ENCODE measurements at regions not wholly inside any gene's neighbourhood (a gene's known extent, or its start where the extent isn't known, plus 50 kb on each side); places are given as distances from the start of the nearest gene placed in this dataset.

DNA sequence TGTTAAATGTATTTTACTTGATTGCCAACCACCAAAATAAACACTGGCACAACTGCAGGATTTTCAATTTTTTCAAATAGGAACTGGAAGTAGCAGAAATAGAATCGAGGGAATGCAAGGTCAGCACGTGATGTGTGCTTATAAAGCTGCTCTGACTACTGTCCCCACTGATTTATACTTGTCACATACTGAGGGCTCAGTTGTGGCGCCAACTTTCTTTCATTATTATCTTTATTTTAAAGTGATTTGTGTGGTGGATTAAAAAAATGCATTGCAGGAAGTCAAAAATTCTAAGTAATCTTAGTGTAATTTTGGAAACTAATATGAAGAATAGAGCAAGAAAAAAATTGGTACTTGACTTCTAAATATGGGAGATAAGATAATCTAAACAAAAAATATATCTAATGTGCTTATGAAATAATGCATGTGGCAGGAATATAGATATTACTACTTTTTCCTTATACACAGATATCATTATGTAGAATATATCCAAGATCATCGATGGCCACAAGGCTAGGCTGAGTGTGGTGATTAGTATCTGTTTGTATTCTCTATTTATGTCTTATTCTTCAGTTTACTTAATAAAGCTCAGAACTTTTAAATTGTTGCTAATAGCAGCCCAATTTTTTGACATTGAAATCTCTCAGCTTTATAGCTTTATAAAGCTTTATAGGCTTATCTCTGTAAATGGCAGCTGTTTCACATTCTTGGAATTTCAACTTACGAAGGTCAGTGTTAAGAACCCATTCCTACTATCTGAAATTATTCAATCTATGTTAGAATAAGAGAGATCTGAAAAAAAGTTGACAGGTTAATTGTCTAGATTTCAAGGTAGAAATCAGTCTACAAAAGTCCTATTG, 404.5 kb upstream of the ADAMTS5 start:
- Histone ChIP-seq H3K4me3 (no peak overlapping the region), H3K9me3 (no peaks in the 10 kb centered on the region), H3K27ac (peak overlapping the region in 1 of 2 donors; percentile 19), H3K27me3 (no peaks in the 10 kb centered on the region), H3K4me1 (peaks cover 0 to 26% of the 10 kb centered on the region in 2 donors), H3K36me3 (no peaks in the 10 kb centered on the region)
- TF ChIP-seq, protein P1, sequence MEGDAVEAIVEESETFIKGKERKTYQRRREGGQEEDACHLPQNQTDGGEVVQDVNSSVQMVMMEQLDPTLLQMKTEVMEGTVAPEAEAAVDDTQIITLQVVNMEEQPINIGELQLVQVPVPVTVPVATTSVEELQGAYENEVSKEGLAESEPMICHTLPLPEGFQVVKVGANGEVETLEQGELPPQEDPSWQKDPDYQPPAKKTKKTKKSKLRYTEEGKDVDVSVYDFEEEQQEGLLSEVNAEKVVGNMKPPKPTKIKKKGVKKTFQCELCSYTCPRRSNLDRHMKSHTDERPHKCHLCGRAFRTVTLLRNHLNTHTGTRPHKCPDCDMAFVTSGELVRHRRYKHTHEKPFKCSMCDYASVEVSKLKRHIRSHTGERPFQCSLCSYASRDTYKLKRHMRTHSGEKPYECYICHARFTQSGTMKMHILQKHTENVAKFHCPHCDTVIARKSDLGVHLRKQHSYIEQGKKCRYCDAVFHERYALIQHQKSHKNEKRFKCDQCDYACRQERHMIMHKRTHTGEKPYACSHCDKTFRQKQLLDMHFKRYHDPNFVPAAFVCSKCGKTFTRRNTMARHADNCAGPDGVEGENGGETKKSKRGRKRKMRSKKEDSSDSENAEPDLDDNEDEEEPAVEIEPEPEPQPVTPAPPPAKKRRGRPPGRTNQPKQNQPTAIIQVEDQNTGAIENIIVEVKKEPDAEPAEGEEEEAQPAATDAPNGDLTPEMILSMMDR (IDR thresholded peaks at IDR 0.05): no peak
- DNase-seq (ENCODE audit: low spot score): no peak

DNA sequence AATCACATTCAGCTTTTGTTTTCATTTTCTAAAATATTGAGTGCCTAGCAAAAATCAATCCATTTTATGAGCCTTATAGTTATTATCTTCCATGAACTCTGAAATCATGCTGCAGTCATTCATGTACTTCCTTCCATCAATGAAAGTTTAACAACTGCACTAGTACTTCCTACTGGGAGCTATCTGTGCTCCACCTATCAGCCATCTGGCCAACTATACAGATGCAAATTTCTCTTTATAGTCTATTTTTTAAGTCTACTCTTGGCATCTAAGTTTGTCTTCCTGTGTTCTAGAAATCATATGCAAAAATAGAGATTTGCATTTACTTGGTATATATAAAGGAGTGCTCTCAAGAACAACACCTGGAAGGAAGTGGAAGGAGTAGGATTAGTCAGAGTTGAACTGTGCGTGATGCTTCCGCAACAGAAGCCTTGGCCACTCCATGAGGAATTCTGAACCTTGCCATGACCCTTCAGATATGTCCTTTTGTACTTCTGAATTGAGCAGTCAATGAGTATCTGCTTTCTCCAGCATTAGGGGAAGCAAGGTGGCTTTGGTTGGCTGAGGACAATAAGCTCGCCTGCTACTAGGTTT, 403.2 kb upstream of the ADAMTS5 start:
- no peak for DNase-seq (ENCODE audit: low spot score)
- peak overlapping the region in 1 of 2 donors; percentile 19 for H3K27ac ChIP-seq

DNA sequence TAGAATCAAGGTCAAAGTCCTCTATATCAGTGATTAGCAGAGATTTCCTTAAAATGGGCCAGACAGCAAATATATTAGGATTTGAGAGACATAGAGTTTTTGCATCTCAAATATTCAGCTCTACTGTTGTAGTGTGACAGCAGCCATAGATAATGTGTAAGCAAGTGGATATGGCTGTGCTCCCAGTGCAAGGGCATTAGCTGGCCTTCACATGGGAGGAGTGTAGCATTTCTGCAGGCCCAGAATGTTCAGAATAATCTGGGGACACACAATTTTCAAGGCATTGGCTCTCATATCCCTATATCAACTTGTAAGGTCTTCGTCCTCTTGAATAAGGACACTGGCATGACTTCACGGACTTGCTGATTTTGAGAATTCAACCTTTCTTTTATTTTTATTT, 402.3 kb upstream of the ADAMTS5 start:
- no peaks in the 10 kb centered on the region for H3K9me3 ChIP-seq
- no peaks in the 10 kb centered on the region for H3K36me3 ChIP-seq
- H3K4me3 ChIP-seq: no peak overlapping the region
- TF ChIP-seq, protein P1 (IDR thresholded peaks at IDR 0.05): no peak
- no peak overlapping the region for H3K27ac ChIP-seq
- no peaks in the 10 kb centered on the region for H3K27me3 ChIP-seq
- DNase-seq (ENCODE audit: low spot score): no peak
- H3K4me1 ChIP-seq: peaks cover 0 to 26% of the 10 kb centered on the region in 2 donors

More for the DNA sequence above, 403.2 kb upstream of the ADAMTS5 start:
- H3K4me1 ChIP-seq: peaks cover 0 to 26% of the 10 kb centered on the region in 2 donors
- H3K27me3 ChIP-seq: no peaks in the 10 kb centered on the region
- no peaks in the 10 kb centered on the region for H3K36me3 ChIP-seq
- no peak overlapping the region for H3K4me3 ChIP-seq
- H3K9me3 ChIP-seq: no peaks in the 10 kb centered on the region
- TF ChIP-seq, protein P1 (IDR thresholded peaks at IDR 0.05): no peak

DNA sequence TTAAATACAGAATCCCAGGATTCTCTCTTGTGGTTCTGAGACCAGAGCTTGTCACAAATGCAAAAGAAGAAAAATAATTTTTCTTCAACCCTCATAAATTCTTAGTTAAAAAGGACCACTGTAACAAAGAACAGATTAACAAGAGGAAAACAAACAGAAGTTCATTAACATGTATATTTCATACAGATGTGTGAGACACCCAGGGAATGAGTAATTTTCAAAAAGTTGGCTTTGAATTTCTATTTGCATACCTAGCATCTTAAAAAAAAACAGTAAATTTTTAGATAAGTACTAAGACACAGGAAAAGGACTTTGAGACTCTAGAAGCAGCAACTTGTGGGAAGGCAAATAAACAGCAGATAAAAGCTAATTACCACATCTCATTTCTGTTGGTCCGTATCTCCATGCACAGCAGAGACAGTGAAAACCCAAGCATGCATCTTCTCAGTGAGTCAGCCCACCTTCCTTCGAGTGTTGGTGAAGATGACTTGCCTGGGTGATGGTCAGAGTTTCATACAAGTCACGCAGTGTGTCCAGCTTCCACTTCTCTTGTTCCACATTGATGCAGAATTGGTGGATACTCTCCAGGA, 399.9 kb upstream of the ADAMTS5 start:
- peaks cover 0 to 21% of the 10 kb centered on the region in 2 donors for H3K4me1 ChIP-seq
- no peak for DNase-seq (ENCODE audit: low spot score)
- TF ChIP-seq, protein P1 (IDR thresholded peaks at IDR 0.05): no peak
- no peaks in the 10 kb centered on the region for H3K9me3 ChIP-seq
- no peaks in the 10 kb centered on the region for H3K36me3 ChIP-seq
- H3K4me3 ChIP-seq: no peak overlapping the region
- H3K27ac ChIP-seq: no peak overlapping the region
- no peaks in the 10 kb centered on the region for H3K27me3 ChIP-seq

DNA sequence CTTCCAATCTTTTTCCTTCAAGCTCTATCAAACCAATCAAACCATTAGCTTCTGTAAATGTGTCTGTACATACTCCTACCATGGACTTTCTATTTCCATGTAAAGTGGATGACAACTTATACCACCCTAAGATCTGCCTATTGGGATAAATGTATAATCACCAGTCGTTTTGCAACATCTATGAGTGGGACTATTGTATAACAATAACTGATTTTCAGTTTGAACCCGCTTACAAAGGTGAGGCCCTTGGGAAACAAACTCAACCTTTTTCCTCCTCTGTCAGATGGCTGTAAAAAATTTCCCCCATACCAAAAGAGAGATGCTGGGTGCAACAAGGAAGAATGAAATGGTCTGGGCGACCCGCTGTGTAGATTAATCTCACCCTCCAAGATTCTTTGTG, 399.1 kb upstream of the ADAMTS5 start:
- H3K27me3 ChIP-seq: no peaks in the 10 kb centered on the region
- H3K27ac ChIP-seq: no peak overlapping the region
- no peak overlapping the region for H3K4me3 ChIP-seq
- DNase-seq (ENCODE audit: low spot score): no peak
- H3K4me1 ChIP-seq: peaks cover 0 to 14% of the 10 kb centered on the region in 2 donors
- TF ChIP-seq, protein P1 (IDR thresholded peaks at IDR 0.05): no peak
- H3K36me3 ChIP-seq: no peaks in the 10 kb centered on the region
- H3K9me3 ChIP-seq: no peaks in the 10 kb centered on the region
